GM12875 (cell line): ENCODE measurements at regions not wholly inside any gene's neighbourhood (a gene's known extent, or its start where the extent isn't known, plus 50 kb on each side); places are given as distances from the start of the nearest gene placed in this dataset.

Source experiments
- H3K4me3 ChIP-seq: one replicate; pipeline ENCODE4 v1.5.1; 2011; ENCODE audit warnings: low read depth, low read length, control low read depth
- CTCF ChIP-seq: IDR thresholded peaks from 2 replicates; pipeline ENCODE4 v1.5.1; 2011; ENCODE audit warnings: low read depth, mild to moderate bottlenecking, control low read depth, inconsistent platforms, low read length, moderate library complexity, borderline replicate concordance; ENCODE audit not compliant: insufficient read depth

- no peak overlapping the region for H3K4me3 ChIP-seq
- TF ChIP-seq CTCF: no peak
These were observed 657.7 kb downstream of the QKI start for GRCh38 chr6:164072240-164072666.

- TF ChIP-seq CTCF: no peak
- H3K4me3 ChIP-seq: no peak overlapping the region
These were observed 655.0 kb downstream of the QKI start for GRCh38 chr6:164069350-164069990.

- H3K4me3 ChIP-seq: no peak overlapping the region
- no peak for TF ChIP-seq CTCF
These were observed 654.0 kb downstream of the QKI start for GRCh38 chr6:164068527-164068926.

- no peak overlapping the region for H3K4me3 ChIP-seq
- no peak for TF ChIP-seq CTCF
These were observed 652.2 kb downstream of the QKI start for GRCh38 chr6:164066766-164067165.

GRCh38 chr6:164066335-164066734, 651.8 kb downstream of the QKI start:
- no peak overlapping the region for H3K4me3 ChIP-seq
- TF ChIP-seq CTCF: no peak

- TF ChIP-seq CTCF: no peak
- H3K4me3 ChIP-seq: no peak overlapping the region
These were observed 648.8 kb downstream of the QKI start for GRCh38 chr6:164063346-164063745.

GRCh38 chr6:164062872-164063271, 648.4 kb downstream of the QKI start:
- no peak overlapping the region for H3K4me3 ChIP-seq
- no peak for TF ChIP-seq CTCF
